ENCODE measurements at regions not wholly inside any gene's neighbourhood (a gene's known extent, or its start where the extent isn't known, plus 50 kb on each side); places are given as distances from the start of the nearest gene placed in this dataset.
A peak's percentile ranks its signal among the peaks of the same experiment; 100 is the strongest.

DNA sequence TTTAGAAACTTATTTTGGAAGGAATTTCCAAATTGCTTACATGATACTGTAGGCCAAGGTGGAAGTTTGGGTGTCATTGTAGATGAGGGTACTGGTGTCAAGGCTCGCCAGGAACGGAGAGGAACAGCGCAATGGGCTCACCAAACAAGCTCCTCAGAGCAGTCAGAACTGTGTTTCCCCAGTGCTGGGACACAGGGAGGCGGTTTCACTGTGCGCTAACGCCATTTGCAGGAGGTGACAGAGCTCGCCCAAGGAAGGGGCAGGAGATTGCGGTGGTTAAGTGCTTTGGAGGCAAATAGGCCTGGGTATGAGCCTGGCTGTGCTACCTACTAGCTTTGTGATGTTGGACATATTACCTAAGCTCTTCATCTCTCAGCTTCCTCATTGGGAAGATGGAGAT is 57.3 kb downstream of the HHEX start:
- DNase-seq (ENCODE audit: low spot score) = no peak

DNA sequence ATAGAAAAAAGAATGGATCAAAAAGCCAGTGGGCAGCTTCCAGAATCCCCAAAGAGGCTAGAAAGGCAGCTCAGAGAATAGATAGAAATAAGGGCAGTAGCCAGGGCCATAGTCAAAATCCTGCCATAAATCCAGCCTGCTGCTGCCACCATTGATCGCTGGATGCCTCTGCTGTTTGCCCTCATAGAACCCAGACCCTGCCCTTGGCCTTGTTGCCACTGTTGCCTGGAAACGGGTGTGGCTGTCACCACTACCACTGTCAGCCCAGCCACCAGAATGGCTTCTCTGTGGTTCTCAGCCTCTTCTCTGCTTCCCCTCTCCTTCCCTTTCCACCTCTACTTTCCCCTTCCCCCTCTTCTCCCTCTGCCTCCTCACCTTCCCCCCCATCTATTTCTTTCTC is 57.8 kb downstream of the HHEX start:
- no peak for DNase-seq (ENCODE audit: low spot score)

DNA sequence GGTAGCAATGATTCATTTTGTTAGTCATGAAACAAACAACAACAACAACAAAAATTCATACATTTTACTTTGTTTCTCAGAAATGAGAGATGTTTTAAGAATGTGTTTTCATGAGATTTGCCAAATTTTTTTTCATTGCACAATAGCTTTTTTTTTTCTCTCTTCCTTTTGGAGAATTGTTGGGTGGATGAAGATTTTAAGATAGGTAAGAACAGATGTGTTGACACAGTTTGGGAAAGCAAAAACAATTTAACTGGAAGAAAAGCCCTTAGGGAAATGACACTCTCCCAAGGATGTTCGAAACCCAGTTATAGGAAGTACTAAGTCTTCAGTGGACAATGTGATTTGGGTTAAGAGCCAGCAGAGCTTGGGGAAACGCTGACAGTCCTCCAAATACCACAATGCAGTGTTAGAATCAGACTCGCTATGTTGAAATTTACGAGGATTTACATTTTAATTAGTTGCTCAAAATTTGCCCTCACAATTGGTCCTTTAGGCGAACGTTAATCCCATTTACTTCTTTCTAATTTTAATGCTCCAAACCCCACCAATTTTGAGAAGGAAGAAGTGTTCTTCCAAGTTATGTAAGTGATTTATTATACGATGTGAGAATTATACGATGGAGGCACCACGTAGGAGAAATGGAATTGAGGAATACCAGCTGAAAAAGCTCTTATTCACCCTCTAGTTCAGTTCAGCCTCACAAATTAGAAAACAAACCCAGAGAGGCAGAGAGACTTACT is 61.2 kb downstream of the HHEX start:
- no peak for DNase-seq (ENCODE audit: low spot score)

DNA sequence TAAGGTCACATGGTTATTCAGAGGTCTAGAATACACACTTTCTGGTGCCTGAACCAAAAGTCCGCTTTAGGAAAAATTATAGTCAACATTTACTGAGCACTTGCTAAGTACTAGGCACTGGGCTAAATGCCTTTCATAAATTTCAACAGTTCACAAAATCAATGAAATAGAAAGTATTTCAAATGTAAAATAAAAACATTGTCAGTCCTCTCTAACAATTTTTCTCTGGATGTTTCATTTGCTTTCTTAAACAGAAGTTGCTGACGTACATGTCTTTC is 61.7 kb downstream of the HHEX start:
- no peak for DNase-seq (ENCODE audit: low spot score)

DNA sequence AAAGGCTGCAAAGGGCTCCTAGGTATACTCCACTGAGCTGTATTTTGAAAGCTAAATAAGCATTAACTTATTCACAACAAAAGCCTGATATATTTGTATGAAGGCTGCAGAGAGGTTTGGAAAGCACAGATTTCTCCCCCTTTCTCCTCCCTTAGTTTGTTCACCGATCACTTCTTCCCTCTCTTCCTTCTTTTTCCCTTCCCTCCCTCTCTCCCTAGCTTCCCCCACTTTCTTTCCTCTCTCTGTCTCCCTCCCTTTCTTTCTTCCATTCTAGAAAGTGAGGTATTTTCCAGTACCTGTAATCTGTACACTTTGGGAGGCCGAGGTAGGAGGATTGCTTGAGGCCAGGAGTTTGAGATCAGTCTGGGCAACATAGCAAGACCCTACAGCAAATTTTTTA is 62.1 kb downstream of the HHEX start:
- DNase-seq (ENCODE audit: low spot score) = no peak

DNA sequence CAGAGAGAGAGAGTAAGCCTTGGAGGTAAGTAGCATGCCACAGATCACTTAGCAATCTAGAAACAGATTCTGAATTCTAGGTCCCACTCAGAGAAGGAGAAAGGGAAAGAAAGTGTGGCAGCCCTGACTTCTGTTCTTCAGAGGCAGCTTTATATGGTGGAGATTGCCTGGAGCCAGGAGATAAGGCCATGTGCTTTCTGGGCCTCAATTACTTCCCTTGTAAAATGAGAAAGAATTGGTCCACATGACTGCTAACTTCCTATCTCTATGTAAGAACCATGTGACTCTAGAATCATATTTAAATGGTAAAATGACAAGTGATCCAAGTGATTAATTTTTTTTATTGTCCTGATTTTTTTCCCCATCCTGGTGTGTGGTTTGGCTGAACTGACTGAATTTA is 64.1 kb downstream of the HHEX start:
- DNase-seq (ENCODE audit: low spot score) = no peak

DNA sequence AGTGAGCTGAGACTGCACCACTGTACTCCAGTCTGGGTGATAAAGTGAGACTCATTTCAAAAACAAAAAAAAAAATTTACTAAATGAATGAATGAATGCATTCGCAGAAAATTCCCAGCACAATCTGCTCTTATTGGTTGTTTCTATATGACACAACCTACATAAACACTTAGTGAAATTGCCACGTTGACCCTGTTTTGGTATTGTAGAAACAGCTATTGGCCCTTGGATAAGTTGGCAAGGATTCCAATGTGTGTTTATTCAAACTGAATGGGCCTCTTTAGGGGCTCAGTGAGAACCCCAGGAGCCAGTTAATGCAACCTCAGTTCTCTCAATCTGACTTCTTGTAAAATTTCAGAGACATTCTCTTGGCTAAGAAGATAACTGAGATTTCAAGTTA is 66.0 kb downstream of the HHEX start:
- DNase-seq (ENCODE audit: low spot score) = no peak

DNA sequence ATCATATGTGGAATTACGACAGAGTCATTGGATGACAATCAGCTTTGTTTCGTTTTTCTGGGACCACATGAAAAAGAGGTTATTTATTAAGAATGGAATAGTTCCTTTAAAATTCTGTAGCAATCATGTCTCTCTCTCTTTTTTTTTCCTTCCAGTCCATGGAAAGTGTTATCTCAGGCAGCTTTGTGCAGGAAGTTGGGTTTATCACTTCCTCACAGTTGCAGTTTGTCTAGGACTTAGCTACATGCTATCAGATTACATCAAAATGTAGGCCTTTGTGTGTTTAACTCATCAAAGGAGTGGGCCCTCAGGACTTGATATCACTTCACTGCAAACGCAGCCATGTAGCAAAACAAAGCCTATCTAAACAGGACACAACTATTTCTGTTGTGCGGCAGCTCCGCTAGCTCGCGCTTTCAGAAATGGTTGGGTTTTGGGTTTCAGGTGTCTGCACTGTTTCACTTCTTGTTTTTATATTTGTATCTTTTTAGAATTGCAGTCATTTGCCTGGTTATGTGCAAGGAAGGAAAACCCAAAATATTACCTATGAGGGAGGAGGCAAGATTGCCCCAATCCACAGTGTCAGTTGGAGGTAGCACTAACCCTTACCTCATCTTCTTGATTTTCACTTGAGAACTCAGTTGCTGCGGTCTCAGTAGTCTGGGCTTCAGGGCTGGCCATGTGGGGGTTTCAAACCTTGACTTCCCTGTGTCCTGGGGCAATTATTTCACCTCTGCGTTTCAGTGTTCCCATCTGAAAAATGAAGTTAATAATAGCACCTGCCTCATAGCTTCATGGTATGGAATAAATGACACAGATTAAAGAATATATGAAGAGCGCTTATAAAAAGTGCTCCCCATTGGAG is 66.7 kb downstream of the HHEX start:
- DNase-seq (ENCODE audit: low spot score) = peak; percentile 21

DNA sequence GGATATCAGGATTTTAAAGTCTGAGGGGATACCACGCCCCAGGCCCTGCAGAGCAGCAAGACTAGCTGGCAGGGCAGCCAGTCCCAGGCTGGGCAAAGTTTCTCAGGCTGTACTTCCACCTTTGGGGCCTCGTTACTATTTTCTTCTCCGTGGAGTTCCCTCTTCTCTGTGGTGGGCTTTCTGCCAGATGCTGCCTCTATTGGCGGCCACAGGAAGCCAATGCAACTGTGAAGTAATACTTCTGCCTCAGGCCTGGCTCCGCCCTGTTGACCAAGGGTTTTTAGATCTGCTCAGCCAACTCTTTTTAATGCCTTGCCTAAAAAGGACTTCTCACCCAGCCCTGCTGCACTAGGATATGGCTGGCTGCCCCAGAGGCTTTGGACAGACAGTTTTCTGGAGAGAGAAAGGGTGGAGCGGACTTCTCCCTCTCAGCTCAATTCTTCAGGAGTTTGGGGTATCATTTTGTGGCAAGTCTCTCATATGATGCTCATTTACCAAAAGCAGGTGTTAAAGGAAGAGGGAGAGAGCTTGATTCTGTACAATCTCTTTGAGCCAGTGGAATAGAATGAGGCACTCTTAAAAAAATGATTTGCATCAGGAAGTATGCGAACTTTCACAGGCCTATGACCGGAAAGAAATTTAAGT is 67.4 kb downstream of the HHEX start:
- DNase-seq (ENCODE audit: low spot score) = peak; percentile 52

DNA sequence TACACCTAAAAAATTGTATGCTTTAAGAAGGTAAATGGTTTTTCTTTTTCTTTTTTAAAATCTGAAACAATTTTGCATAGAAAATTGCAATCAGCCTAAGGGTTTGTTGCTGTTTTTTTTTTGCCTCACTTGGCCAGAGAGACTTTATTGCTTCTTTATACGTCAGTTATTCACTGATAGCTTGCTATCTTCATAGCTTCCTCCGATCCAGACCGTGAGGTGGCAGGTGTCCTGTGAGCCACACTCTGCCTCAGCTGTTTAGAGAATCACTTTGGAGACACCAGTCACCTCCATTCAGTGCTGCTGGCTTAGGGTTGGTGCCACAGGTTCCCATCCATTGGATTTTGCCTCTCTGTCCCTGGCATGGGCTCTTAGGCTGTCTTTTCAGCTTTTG is 68.0 kb downstream of the HHEX start:
- DNase-seq (ENCODE audit: low spot score) = no peak

DNA sequence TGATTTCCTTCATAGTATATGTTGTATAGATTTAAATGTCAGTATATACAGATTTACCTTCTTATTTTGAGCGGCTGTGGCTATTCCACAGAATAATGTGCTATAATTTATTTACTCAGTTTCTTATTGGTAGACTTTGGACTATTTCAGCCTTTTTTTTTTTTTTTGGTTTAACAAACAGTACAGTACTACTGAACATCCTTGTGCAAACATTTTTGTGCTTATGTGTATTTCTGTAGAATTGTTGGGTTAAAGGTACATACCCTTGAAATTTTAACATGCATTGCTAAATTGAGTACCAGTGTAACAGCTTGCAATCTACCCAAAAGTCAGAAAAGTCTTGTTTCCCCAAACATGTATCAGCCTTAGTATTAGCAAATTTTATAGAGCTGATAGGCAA is 68.8 kb downstream of the HHEX start:
- no peak for DNase-seq (ENCODE audit: low spot score)

DNA sequence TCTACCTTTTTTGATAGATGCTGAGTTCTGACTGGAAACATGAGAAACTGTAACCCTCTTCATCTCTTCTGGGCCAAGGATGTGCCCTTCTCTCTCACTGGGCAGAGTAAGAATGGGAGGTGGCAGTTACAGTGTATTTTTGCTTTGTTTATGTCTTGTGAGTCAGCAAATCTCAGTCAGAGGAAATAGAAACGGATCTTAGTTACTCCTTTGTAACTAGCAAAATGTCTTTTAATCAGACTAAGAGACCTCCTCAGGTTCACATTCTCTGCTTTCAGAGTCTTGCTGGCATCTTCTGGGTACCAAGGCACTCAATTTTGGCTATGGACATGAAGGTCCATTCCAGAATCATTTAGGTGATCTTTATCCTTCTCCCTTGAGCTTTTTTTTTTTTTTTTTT is 70.9 kb downstream of the HHEX start:
- DNase-seq (ENCODE audit: low spot score) = no peak

DNA sequence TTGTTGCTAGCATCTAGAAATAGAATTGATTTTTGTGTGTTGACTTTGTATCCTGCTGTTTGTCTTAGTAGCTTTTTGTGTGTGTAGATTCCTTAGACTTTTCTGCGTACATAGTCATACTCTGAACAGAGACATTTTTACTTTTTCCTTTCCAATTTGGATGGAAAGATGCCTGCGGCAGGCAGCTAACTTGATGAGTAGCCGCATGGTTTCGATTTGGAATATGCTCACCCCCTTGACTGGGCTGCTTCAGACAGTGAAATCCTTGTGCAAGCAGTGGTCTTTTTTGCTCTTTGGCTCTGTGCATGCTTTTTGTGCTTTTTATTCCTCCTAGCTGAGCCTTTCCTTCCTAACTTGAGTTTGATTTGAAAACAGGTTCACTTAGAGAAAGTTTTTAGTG is 71.8 kb downstream of the HHEX start:
- DNase-seq (ENCODE audit: low spot score) = no peak

DNA sequence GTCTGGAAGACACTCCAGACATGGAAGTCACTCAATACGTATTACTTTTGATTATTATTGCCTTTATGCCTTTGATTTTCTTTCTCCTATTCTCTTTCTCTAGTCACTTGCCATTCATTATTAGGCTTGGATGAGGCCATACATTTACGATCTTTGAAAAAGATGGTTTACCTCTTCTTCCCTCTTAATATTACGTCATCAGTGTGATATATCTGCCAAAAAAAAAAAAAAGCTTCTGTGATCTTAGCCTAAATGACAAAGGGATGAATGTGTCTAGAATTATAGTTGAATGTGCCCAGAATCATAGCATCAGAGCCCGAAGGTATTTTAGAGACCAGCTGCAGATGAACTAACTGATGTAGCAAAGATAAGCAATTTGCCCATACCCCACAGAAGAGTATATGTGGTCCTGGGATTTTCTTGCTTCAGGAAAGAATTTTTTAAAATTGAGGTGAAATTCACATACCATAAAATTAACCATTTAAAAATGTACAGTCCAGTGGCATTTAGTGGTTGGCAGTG is 73.9 kb downstream of the HHEX start:
- no peak for DNase-seq (ENCODE audit: low spot score)

DNA sequence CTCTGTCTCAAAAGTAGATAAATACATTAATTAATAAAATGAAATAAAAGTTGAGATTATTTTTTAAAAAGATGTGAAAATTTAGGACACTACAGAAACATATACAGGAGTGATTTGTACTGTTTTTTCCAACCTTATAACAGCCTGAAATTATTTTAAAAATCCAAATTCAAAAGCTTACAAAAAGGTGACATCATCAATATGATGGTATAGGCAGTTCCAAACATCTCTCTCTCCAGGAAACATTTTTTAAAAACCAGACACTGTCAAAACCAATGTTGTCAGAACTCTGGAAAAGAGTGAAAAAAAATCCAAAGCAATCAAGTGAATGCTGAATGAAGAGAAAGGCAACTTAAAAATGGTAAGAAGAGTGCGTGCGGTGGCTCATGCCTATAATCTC is 76.7 kb downstream of the HHEX start:
- no peak for DNase-seq (ENCODE audit: low spot score)

DNA sequence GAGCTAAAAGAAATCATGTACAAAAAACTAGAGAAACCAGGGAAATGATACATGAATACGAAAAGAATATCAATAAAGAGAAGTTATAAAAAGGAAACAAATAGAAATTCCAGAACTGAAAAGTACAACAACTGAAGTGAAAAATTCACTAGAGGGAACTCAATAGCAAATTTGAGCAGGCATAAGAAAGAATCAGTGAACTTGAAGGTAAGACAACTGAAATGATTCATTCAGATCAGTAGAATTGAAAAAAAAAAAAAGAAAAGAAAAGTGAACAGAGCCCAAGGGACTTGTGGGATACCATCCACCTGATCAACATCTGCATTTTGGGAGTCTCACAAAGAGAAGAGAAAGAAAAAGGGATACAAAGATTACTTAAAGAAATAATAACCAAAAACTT is 78.3 kb downstream of the HHEX start:
- DNase-seq (ENCODE audit: low spot score) = no peak

DNA sequence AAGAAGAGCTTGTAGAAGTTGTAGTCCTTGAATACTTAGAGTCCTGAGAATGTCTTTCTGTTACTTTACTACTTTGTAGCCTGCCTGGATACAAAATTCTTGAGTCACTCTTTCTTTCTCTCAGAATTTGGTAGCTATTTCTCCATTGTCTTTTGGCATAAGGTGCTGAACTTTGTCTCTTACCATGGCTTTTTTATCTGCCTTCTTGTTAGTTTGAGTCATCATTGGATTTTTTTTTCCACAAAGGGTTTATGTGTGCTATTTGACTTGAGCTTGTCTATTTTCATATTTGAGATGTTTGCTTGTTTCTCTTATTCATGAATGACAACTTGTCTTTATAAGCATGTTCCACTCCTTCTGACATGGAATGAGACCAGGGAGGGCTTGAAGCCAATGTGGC is 74.5 kb upstream of the EXOC6 start:
- no peak for DNase-seq (ENCODE audit: low spot score)

DNA sequence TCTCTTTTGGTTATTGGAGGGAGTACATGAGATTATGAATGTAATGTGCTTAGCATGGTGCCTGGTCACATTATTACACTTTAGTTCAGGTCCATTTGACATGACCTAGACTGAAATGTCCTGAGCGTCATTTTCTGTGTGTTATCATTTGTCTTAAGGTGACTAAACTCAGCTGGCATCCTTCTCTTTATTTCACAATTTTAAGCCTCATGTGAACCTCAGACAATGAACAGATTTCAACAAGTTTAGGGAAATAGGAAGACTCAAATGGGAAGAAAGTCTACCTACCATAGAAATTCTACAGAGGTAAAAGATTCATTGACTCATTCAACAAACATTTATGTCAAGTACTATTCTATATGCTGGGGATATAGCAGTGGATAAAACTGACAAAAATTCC is 70.2 kb upstream of the EXOC6 start:
- no peak for DNase-seq (ENCODE audit: low spot score)

DNA sequence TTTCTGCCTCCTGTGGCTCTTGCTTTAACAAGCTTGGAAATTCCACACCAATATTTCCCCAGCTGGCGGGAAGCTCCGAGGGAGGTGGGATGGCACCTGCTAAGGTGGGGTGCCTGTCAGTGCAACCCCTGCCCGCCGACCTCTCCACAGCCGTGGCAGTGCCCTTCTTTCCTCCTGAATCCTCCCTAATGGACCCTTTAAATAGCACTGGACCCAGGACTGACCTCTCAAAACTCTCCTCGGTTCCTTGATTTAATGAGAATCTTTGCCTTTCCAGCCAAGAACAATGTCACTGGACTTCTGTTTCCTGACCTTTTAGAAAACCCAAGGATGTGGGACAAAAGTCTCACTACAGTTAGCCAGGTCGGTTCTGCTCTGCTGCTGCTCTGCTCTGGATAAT is 63.2 kb upstream of the EXOC6 start:
- no peak for DNase-seq (ENCODE audit: low spot score)

DNA sequence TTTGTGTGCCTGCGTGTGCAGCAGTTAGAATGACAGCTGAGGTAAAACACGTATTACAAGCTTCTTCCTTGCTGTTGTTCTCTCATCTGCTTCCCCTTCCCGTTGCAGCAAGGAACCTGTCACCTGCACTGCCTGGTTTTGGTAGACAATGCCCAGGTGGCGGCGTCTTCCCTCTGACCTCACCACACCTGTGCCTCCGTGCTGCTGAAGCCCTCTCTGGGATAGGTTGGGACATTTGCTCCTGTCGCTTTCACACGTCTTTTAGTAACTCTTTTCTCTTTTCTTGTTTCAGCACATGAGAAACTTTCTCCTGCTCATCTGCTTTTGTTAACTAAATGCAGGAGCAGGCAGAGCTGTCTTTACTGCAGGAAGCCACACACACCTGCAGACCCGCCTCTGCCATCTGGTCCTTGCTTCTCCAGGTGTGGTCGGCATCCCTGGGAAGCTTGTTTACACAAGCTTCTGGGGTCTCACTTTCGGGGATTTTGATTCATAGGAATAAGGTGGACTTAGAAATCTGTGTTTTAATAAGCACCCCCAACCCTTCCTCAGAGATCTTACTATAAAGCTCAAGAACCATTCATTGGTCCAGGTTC is 60.7 kb upstream of the EXOC6 start:
- DNase-seq (ENCODE audit: low spot score) = no peak

DNA sequence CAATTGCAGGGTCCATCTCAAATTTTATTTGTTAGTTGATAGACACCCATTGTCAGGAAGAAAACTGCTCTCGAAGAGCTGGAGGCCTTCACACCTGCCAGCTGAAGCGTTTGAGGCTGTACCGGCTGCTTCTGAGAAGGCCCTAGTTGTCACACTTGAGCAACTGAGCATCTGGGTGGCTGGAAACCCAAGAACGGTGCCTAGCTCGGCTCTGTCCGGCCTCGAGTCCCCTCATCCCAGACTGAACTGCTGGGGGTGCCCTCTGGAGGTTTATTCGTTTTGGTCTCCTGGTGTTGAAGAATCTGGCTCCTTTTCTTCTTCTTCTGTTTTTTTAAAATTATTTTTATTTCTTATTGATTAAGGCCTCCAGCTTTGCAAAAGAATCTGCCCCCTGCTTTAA is 59.3 kb upstream of the EXOC6 start:
- DNase-seq (ENCODE audit: low spot score) = no peak

DNA sequence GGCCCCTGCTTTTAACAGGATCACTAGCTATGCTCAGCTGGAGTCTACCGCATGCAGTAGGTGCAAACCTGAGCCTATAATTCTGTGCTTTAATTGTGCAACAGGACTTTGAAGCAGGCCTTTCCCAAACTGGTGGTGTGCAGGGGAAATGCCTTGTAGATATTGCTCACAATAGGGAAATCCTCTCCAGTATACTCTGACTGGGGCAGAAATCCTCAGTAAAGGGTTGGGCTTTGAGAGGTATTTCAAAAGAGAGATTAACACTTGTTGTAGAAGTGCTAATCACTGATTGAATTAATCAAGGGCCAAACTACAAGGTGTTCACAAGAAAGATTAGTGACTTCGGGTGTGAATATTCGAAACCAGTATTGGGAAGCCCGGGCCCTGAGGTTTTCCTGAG is 58.5 kb upstream of the EXOC6 start:
- no peak for DNase-seq (ENCODE audit: low spot score)

DNA sequence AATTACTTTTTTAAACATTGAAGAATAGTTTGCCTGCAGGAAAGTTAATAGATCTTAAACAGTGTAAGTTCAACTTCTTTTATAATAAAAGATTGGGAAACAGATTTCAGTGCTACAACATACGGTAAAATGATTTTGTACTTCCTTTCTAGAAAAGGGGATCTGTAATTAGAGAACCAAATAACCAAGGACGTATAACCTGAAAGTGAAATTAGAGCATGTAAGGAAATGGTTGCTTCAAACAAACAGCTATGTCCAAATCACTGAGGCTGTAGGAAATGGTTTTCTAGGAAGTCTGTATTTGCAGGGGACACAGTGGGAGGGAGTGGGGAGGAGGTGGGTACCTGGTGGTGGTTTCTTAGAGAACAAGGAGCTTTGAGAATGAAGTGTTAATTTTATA is 57.9 kb upstream of the EXOC6 start:
- no peak for DNase-seq (ENCODE audit: low spot score)

Data from putamen (tissue), 1 donor.